ENCODE measurements at regions not wholly inside any gene's neighbourhood (a gene's known extent, or its start where the extent isn't known, plus 50 kb on each side); places are given as distances from the start of the nearest gene placed in this dataset.

- intact Hi-C loops (cut with DNase I, micrococcal nuclease), result no loop called here
- Histone ChIP-seq H3K4me1 (ENCODE audit: insufficient read depth, low read length) (no peaks in the 10 kb centered on the region), H3K27ac (ENCODE audit: low read depth in 1 of 2, low read length in 2 of 2) (no peak overlapping the region), H3K9me3 (ENCODE audit: control insufficient read depth in 1 of 2, insufficient read depth in 1 of 2, low read length in 2 of 2) (no peaks in the 10 kb centered on the region), H3K36me3 (ENCODE audit: insufficient read depth, low read length) (no peaks in the 10 kb centered on the region), H3K27me3 (ENCODE audit: control insufficient read depth in 1 of 2, insufficient read depth in 2 of 2, low read length in 2 of 2) (no peaks in the 10 kb centered on the region), H3K4me3 (ENCODE audit: low read length) (no peak overlapping the region)
- Mint-ChIP-seq H3K27ac (no peak overlapping the region), H3K9me3 (peaks cover 9% of the 10 kb centered on the region), H3K4me3 (no peak overlapping the region), H3K27me3 (no peaks in the 10 kb centered on the region), H3K4me1 (ENCODE audit: low read depth) (no peaks in the 10 kb centered on the region), H3K36me3 (ENCODE audit: low read depth) (no peaks in the 10 kb centered on the region)
- no peak for TF ChIP-seq CTCF (IDR thresholded peaks at IDR 0.05)
- ATAC-seq (ENCODE audit: poor library complexity), result no peak
- ChIA-PET CTCF (no interaction called here), POLR2A (no interaction called here)
- no peak for DNase-seq
These were observed 162.4 kb downstream of the SCG2 start for GRCh38 chr2:223439786-223440185.

- Mint-ChIP-seq H3K27ac (no peak overlapping the region), H3K4me3 (no peak overlapping the region), H3K27me3 (no peaks in the 10 kb centered on the region), H3K36me3 (ENCODE audit: low read depth) (no peaks in the 10 kb centered on the region), H3K4me1 (ENCODE audit: low read depth) (no peaks in the 10 kb centered on the region), H3K9me3 (peaks cover 8% of the 10 kb centered on the region)
- TF ChIP-seq CTCF (IDR thresholded peaks at IDR 0.05), result no peak
- no peaks in the 10 kb centered on the region for H3K27me3 ChIP-seq (ENCODE audit: control insufficient read depth in 1 of 2, insufficient read depth in 2 of 2, low read length in 2 of 2)
- ChIA-PET CTCF (no interaction called here), POLR2A (no interaction called here)
- intact Hi-C loops (cut with DNase I, micrococcal nuclease), result no loop called here
- H3K4me1 ChIP-seq (ENCODE audit: insufficient read depth, low read length), result no peaks in the 10 kb centered on the region
- ATAC-seq (ENCODE audit: poor library complexity) (no peak), DNase-seq (no peak)
- no peaks in the 10 kb centered on the region for H3K9me3 ChIP-seq (ENCODE audit: control insufficient read depth in 1 of 2, insufficient read depth in 1 of 2, low read length in 2 of 2)
- H3K27ac ChIP-seq (ENCODE audit: low read depth in 1 of 2, low read length in 2 of 2), result no peak overlapping the region
- no peak overlapping the region for H3K4me3 ChIP-seq (ENCODE audit: low read length)
- no peaks in the 10 kb centered on the region for H3K36me3 ChIP-seq (ENCODE audit: insufficient read depth, low read length)
These were observed 159.3 kb downstream of the SCG2 start for GRCh38 chr2:223442847-223443246.

GRCh38 chr2:223450246-223450645 is 151.9 kb downstream of the SCG2 start:
- Histone ChIP-seq H3K36me3 (ENCODE audit: insufficient read depth, low read length) (no peaks in the 10 kb centered on the region), H3K4me3 (ENCODE audit: low read length) (no peak overlapping the region), H3K27ac (ENCODE audit: low read depth in 1 of 2, low read length in 2 of 2) (no peak overlapping the region), H3K27me3 (ENCODE audit: control insufficient read depth in 1 of 2, insufficient read depth in 2 of 2, low read length in 2 of 2) (no peaks in the 10 kb centered on the region), H3K9me3 (ENCODE audit: control insufficient read depth in 1 of 2, insufficient read depth in 1 of 2, low read length in 2 of 2) (peaks cover 0 to 11% of the 10 kb centered on the region in 2 experiments), H3K4me1 (ENCODE audit: insufficient read depth, low read length) (no peaks in the 10 kb centered on the region)
- no peak for DNase-seq
- H3K4me3 Mint-ChIP-seq, result no peak overlapping the region
- H3K9me3 Mint-ChIP-seq, result peaks cover 4% of the 10 kb centered on the region
- ATAC-seq (ENCODE audit: poor library complexity), result no peak
- ChIA-PET POLR2A (no interaction called here), CTCF (no interaction called here)
- TF ChIP-seq CTCF (IDR thresholded peaks at IDR 0.05), result no peak
- peaks cover 4% of the 10 kb centered on the region for H3K27me3 Mint-ChIP-seq
- intact Hi-C loops (cut with DNase I, micrococcal nuclease), result no loop called here
- H3K4me1 Mint-ChIP-seq (ENCODE audit: low read depth), result no peaks in the 10 kb centered on the region
- no peak overlapping the region for H3K27ac Mint-ChIP-seq
- no peaks in the 10 kb centered on the region for H3K36me3 Mint-ChIP-seq (ENCODE audit: low read depth)

Data from CD4-positive, alpha-beta T cell (primary cell).